Panc1 (cell line): ENCODE measurements at regions not wholly inside any gene's neighbourhood (a gene's known extent, or its start where the extent isn't known, plus 50 kb on each side); places are given as distances from the start of the nearest gene placed in this dataset.

Experiments
- ATAC-seq: fragments of 200-7000 bp; cut with Tn5 transposase; 2 replicates; pipeline ENCODE4 v1.9.1; 2020; ENCODE audit warnings: mild to moderate bottlenecking, moderate library complexity
- BruUV-seq: library from RNA; stranded (reverse); fragments of 400-500 nt; replicated peaks from 2 replicates; lab custom pipeline; 2021; lab: Mats Ljungman, UMichigan
- CTCF ChIA-PET: fragments of 300-600 bp; sonication (Branson Sonifier 250); formaldehyde crosslinking; loops from one replicate; lab custom pipeline; 2022; ENCODE audit warnings: antibody characterized with exemption; lab: Charles Lee
- POLR2A ChIA-PET: fragments of 300-600 bp; sonication (Branson Sonifier 250); formaldehyde crosslinking; loops from one replicate; lab custom pipeline; 2022; ENCODE audit warnings: antibody characterized with exemption; lab: Charles Lee
- DNase-seq: peaks from one replicate; pipeline ENCODE4 v3.0.0-alpha.2; 2010; ENCODE audit warnings: low read depth, low spot score
- H3K27ac ChIP-seq: 2 replicates; pipeline ENCODE4 v1.5.1; 2011; ENCODE audit warnings: mild to moderate bottlenecking, low read length, inconsistent platforms
- H3K27me3 ChIP-seq: fragments of 200-500 bp; sonication (Bioruptor generic); 2 replicates; pipeline ENCODE4 v1.6.0; 2014; ENCODE audit warnings: low read length, inconsistent platforms; ENCODE audit not compliant: control insufficient read depth, insufficient read depth
- H3K36me3 ChIP-seq: fragments of 200-500 bp; sonication (Bioruptor generic); 2 replicates; pipeline ENCODE4 v1.5.1; 2014; ENCODE audit warnings: inconsistent platforms, mild to moderate bottlenecking, low read length, moderate library complexity; ENCODE audit not compliant: control insufficient read depth, insufficient read depth
- H3K4me1 ChIP-seq: 2 replicates; pipeline ENCODE4 v1.5.1; 2011; ENCODE audit warnings: inconsistent platforms, mild to moderate bottlenecking, low read length, moderate library complexity; ENCODE audit not compliant: control insufficient read depth, insufficient read depth
- H3K4me3 ChIP-seq, 2 experiments: 2 replicates each; pipeline ENCODE4 v1.5.1; 2011 to 2012; ENCODE audit warnings: low read depth in 2 of 2, low read length in 2 of 2, mild to moderate bottlenecking in 2 of 2, inconsistent platforms in 1 of 2, moderate library complexity in 1 of 2
- H3K9me3 ChIP-seq: fragments of 200-500 bp; sonication (Bioruptor generic); 2 replicates; pipeline ENCODE4 v1.5.1; 2014; ENCODE audit warnings: low read depth, mild to moderate bottlenecking, inconsistent platforms, low read length, moderate library complexity; ENCODE audit not compliant: control insufficient read depth, insufficient read depth
- CTCF ChIP-seq: fragments of 450-650 bp; IDR thresholded peaks from 2 replicates; pipeline ENCODE4 v1.5.1; 2017; ENCODE audit warnings: mild to moderate bottlenecking
- POLR2AphosphoS5 ChIP-seq: IDR thresholded peaks from 2 replicates; pipeline ENCODE4 v1.6.1; 2012; ENCODE audit warnings: mild to moderate bottlenecking, low read depth, low read length, moderate library complexity
- REST ChIP-seq, 2 experiments: IDR thresholded peaks; 2 replicates each; pipeline ENCODE4 v1.6.1; 2011 to 2012; ENCODE audit warnings: low read depth in 2 of 2, control low read depth in 1 of 2, low read length in 1 of 2, mild to moderate bottlenecking in 1 of 2, moderate library complexity in 1 of 2; ENCODE audit not compliant: insufficient read depth in 1 of 2
- SIN3A ChIP-seq: IDR thresholded peaks from 2 replicates; pipeline ENCODE4 v1.6.1; 2012; ENCODE audit warnings: low read depth, mild to moderate bottlenecking, low read length, moderate library complexity, borderline replicate concordance; ENCODE audit not compliant: insufficient read depth
- TCF7L2 ChIP-seq: IDR thresholded peaks from 2 replicates; pipeline ENCODE4 v1.6.1; 2011; ENCODE audit warnings: mild to moderate bottlenecking, low read depth, low read length, inconsistent platforms
- in situ Hi-C: cut with HindIII; loops from 2 replicates; pipeline ENCODE4 v1.10.0; 2016; ENCODE audit warnings: low sequenced_read_pairs, low pct_unique_long_range_greater_than_20kb
- intact Hi-C: fragments of 100-400 bp; cut with micrococcal nuclease; formaldehyde crosslinking; loops from one replicate; pipeline ENCODE4 v1.10.0; 2022; ENCODE audit not compliant: unreplicated experiment

GRCh38 chr12:30014991-30015390, 231.2 kb upstream of the TMTC1 start:
- no peaks in the 10 kb centered on the region for H3K4me1 ChIP-seq
- CTCF ChIA-PET = no interaction called here

GRCh38 chr12:30012816-30013450, 229.2 kb upstream of the TMTC1 start:
- intact Hi-C loops = no loop called here
- Histone ChIP-seq H3K27ac (no peak overlapping the region), H3K4me1 (no peaks in the 10 kb centered on the region), H3K27me3 (no peaks in the 10 kb centered on the region), H3K9me3 (no peaks in the 10 kb centered on the region), H3K4me3 (no peak overlapping the region), H3K36me3 (no peaks in the 10 kb centered on the region)
- POLR2A ChIA-PET = no interaction called here
- DNase-seq = no peak
- CTCF ChIA-PET = no interaction called here
- no TSS peak for BruUV-seq
- no peak for TF ChIP-seq POLR2AphosphoS5
- no peak for TF ChIP-seq SIN3A
- no peak for TF ChIP-seq CTCF
- no peak for TF ChIP-seq TCF7L2
- no peak for TF ChIP-seq REST (IDR thresholded peaks at IDR 0.05; ENCODE audit: insufficient read depth in 1 of 2, low read depth in 2 of 2, low read length in 1 of 2)
- in situ Hi-C loops = no loop called here
- no peak for ATAC-seq

More at GRCh38 chr12:30014991-30015390, 231.2 kb upstream of the TMTC1 start:
- no peaks in the 10 kb centered on the region for H3K9me3 ChIP-seq
- no TSS peak for BruUV-seq
- H3K36me3 ChIP-seq = no peaks in the 10 kb centered on the region
- TF ChIP-seq CTCF (no peak), SIN3A (no peak), TCF7L2 (no peak), REST (IDR thresholded peaks at IDR 0.05; ENCODE audit: insufficient read depth in 1 of 2, low read depth in 2 of 2, low read length in 1 of 2) (no peak), POLR2AphosphoS5 (no peak)
- H3K27ac ChIP-seq = no peak overlapping the region
- no peak overlapping the region for H3K4me3 ChIP-seq
- in situ Hi-C loops = no loop called here
- ATAC-seq = no peak
- H3K27me3 ChIP-seq = no peaks in the 10 kb centered on the region
- intact Hi-C loops = no loop called here
- POLR2A ChIA-PET = no interaction called here
- no peak for DNase-seq
